ENCODE measurements at regions not wholly inside any gene's neighbourhood (a gene's known extent, or its start where the extent isn't known, plus 50 kb on each side); places are given as distances from the start of the nearest gene placed in this dataset.

DNA sequence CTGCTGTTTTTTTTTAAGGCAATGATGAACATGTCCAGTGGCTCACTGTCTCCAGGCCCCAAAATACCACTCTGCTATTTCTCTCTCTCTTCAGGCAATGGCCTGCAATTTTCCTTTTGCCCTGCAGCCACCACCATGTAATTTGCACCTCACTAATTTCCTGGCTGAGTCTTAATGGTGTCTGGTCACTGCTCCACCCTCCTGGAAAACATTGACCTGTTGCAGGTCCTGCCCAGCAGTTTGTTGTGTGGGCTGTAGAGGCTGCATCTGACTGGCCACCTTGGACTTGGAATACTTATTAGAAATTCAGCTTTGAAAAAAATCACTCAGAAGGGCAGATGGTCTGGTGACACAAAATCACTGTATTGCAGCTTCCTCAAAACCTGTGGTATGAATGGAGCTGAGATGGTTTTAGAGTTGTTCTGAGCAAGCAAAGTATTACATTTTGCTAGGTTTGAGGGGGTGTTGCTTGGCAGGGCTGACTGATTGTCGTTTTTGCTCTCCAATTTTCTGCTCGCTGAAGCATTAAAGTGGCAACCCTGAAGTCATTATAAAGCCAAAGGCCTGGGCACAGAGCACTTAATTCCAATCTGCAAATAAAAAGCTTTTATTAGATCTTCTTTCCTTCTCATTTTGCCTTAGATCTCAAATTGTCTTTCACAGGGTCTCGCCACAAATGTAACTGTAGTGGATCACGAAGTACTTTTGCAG is 134.8 kb downstream of the TMEM174 start:
- no peak overlapping the region for H3K27ac ChIP-seq (ENCODE audit: low read depth, low read length, poor library complexity, severe bottlenecking)
- H3K4me3 ChIP-seq (ENCODE audit: low read depth, low read length, poor library complexity, severe bottlenecking) = no peak overlapping the region
- no TSS peak for BruUV-seq (replicated peaks)
- CTCF ChIA-PET = no interaction called here
- no peaks in the 10 kb centered on the region for H3K27me3 ChIP-seq (replicated peaks; ENCODE audit: insufficient read depth, low read depth, low read length, poor library complexity)
- DNase-seq (ENCODE audit: low spot score) = no peak
- no peaks in the 10 kb centered on the region for H3K36me3 ChIP-seq (ENCODE audit: insufficient read depth, low read length, poor library complexity, severe bottlenecking)
- POLR2A ChIA-PET (ENCODE audit: low non-redundant PET) = no interaction called here
- no peaks in the 10 kb centered on the region for H3K4me1 ChIP-seq (ENCODE audit: insufficient read depth, low read length, poor library complexity, severe bottlenecking)
- H3K9me3 ChIP-seq (ENCODE audit: low read depth, low read length, poor library complexity, severe bottlenecking) = no peaks in the 10 kb centered on the region
- intact Hi-C loops (cut with micrococcal nuclease; ENCODE audit: unreplicated experiment) = no loop called here
- TF ChIP-seq EZH2 (IDR thresholded peaks at IDR 0.05; ENCODE audit: borderline replicate concordance, low read depth, low read length, poor library complexity, severe bottlenecking) = no peak
- TF ChIP-seq, protein P1, sequence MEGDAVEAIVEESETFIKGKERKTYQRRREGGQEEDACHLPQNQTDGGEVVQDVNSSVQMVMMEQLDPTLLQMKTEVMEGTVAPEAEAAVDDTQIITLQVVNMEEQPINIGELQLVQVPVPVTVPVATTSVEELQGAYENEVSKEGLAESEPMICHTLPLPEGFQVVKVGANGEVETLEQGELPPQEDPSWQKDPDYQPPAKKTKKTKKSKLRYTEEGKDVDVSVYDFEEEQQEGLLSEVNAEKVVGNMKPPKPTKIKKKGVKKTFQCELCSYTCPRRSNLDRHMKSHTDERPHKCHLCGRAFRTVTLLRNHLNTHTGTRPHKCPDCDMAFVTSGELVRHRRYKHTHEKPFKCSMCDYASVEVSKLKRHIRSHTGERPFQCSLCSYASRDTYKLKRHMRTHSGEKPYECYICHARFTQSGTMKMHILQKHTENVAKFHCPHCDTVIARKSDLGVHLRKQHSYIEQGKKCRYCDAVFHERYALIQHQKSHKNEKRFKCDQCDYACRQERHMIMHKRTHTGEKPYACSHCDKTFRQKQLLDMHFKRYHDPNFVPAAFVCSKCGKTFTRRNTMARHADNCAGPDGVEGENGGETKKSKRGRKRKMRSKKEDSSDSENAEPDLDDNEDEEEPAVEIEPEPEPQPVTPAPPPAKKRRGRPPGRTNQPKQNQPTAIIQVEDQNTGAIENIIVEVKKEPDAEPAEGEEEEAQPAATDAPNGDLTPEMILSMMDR (conservative IDR thresholded peaks at IDR 0.05; ENCODE audit: low read depth, low read length) = no peak

DNA sequence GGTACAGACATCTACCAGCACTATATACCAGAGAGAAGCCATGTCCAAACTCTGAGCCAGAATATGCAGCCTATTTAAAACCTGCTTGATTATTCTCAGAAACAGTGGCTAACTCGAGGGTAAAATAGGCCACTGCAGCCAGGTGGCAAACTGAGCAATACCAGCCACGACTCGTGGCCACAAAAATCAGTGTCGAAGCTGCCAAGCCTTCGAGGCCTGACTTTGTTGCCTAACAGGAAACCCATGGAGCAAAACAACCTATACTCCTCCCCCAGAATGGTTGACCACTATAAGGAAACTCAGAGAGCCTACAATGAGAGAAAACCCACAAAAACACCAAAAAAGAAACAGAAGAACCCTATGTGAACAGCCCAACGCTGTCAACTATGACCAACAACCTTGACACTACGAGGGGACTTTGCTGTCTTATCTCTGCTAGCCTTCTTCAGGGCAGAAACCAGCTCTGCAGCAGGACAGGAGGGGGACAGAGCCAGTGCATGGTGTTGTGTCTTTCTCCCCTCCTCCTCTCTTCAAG is 133.8 kb downstream of the TMEM174 start:
- no peak overlapping the region for H3K27ac ChIP-seq (ENCODE audit: low read depth, low read length, poor library complexity, severe bottlenecking)
- DNase-seq (ENCODE audit: low spot score) = no peak
- no peaks in the 10 kb centered on the region for H3K4me1 ChIP-seq (ENCODE audit: insufficient read depth, low read length, poor library complexity, severe bottlenecking)
- intact Hi-C loops (cut with micrococcal nuclease; ENCODE audit: unreplicated experiment) = no loop called here
- ChIA-PET POLR2A (ENCODE audit: low non-redundant PET) (no interaction called here), CTCF (no interaction called here)
- BruUV-seq (replicated peaks) = no TSS peak
- TF ChIP-seq, protein P1 (conservative IDR thresholded peaks at IDR 0.05; ENCODE audit: low read depth, low read length) = no peak
- TF ChIP-seq EZH2 (IDR thresholded peaks at IDR 0.05; ENCODE audit: borderline replicate concordance, low read depth, low read length, poor library complexity, severe bottlenecking) = no peak
- no peak overlapping the region for H3K4me3 ChIP-seq (ENCODE audit: low read depth, low read length, poor library complexity, severe bottlenecking)
- peaks cover 2% of the 10 kb centered on the region for H3K27me3 ChIP-seq (replicated peaks; ENCODE audit: insufficient read depth, low read depth, low read length, poor library complexity)
- H3K9me3 ChIP-seq (ENCODE audit: low read depth, low read length, poor library complexity, severe bottlenecking) = no peaks in the 10 kb centered on the region
- H3K36me3 ChIP-seq (ENCODE audit: insufficient read depth, low read length, poor library complexity, severe bottlenecking) = no peaks in the 10 kb centered on the region

DNA sequence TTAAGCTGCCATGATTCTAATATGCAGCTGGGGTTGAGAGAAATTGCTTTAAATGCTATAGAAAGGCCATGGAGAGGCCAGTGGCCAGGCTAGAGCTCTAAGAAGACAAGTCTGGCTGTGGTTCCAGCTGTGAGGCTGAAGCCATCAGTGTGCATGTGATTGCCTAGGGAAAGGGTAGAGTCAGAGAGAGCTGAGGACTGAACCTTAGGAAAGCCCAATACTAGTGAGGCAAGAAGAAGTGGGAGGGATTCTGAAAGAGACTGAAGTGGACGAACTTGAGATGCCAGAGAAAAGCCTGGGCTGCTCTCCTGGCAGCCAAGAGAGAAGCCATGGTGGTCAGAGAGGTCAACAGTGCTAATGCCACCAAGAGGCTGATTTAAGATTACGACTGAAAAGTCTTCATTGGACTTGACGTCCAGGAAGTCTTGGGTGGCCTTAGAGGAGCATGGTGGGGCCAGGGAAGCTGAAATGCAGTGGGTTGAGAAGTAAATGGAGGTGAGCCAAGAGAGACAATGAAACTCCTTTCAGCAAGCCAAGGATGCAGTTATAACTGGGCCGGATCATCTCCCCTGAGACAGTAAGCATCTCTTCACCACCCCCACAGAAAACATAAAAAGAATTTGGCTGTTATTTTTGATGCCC is 133.2 kb downstream of the TMEM174 start:
- Histone ChIP-seq H3K4me3 (ENCODE audit: low read depth, low read length, poor library complexity, severe bottlenecking) (no peak overlapping the region), H3K36me3 (ENCODE audit: insufficient read depth, low read length, poor library complexity, severe bottlenecking) (no peaks in the 10 kb centered on the region), H3K9me3 (ENCODE audit: low read depth, low read length, poor library complexity, severe bottlenecking) (no peaks in the 10 kb centered on the region), H3K27me3 (replicated peaks; ENCODE audit: insufficient read depth, low read depth, low read length, poor library complexity) (peaks cover 8% of the 10 kb centered on the region), H3K4me1 (ENCODE audit: insufficient read depth, low read length, poor library complexity, severe bottlenecking) (no peaks in the 10 kb centered on the region), H3K27ac (ENCODE audit: low read depth, low read length, poor library complexity, severe bottlenecking) (no peak overlapping the region)
- DNase-seq (ENCODE audit: low spot score) = no peak
- ChIA-PET CTCF (no interaction called here), POLR2A (ENCODE audit: low non-redundant PET) (no interaction called here)
- no TSS peak for BruUV-seq (replicated peaks)
- no peak for TF ChIP-seq EZH2 (IDR thresholded peaks at IDR 0.05; ENCODE audit: borderline replicate concordance, low read depth, low read length, poor library complexity, severe bottlenecking)
- TF ChIP-seq, protein P1 (conservative IDR thresholded peaks at IDR 0.05; ENCODE audit: low read depth, low read length) = no peak
- intact Hi-C loops (cut with micrococcal nuclease; ENCODE audit: unreplicated experiment) = no loop called here

Data from A673 (cell line).